B cell (primary cell): ENCODE measurements at regions not wholly inside any gene's neighbourhood (a gene's known extent, or its start where the extent isn't known, plus 50 kb on each side); places are given as distances from the start of the nearest gene placed in this dataset.
"Not testable (repeated sequence)": the region's sequence is repeated elsewhere in the genome, so short reads cannot be mapped to it uniquely, and the experiment has no call there.

ENCODE experiments used
- ATAC-seq: fragments of 200-7000 bp; cut with Tn5 transposase; one replicate; pipeline ENCODE4 v1.10.0; 2021; ENCODE audit warnings: low read depth, mild to moderate bottlenecking, moderate number of reproducible peaks, moderate library complexity
- CTCF ChIA-PET: fragments of 350-600 bp; sonication (Branson Sonifier 250); formaldehyde crosslinking; loops from one replicate; lab custom pipeline; 2021; ENCODE audit warnings: antibody characterized with exemption, inconsistent platforms; lab: Charles Lee
- POLR2A ChIA-PET: fragments of 350-600 bp; sonication (Branson Sonifier 250); formaldehyde crosslinking; loops from one replicate; lab custom pipeline; 2021; ENCODE audit warnings: antibody characterized with exemption; lab: Charles Lee
- DNase-seq: peaks from one replicate; pipeline ENCODE4 v3.0.0; 2013
- H2AFZ ChIP-seq: 2 replicates; pipeline ENCODE4 v1.6.1; 2012; ENCODE audit warnings: mild to moderate bottlenecking, low read depth, low read length; ENCODE audit not compliant: insufficient read depth, poor library complexity, severe bottlenecking
- H3K27ac ChIP-seq, 2 donors: 1 replicate in 1 of 2; 2 replicates in 1 of 2; pipeline ENCODE4 v1.5.1; 2012 to 2013; ENCODE audit warnings: low read length in 2 of 2, mild to moderate bottlenecking in 2 of 2, moderate library complexity in 1 of 2
- H3K27me3 ChIP-seq, 4 experiments: fragments of 200-600 bp in 1 of 4; sonication (generic) in 1 of 4; replicated peaks in 1 of 4; 1 replicate in 2 of 4; 2 replicates in 2 of 4; pipeline versions ENCODE4 v1.6.1 to v1.7.0; 2013 to 2016; ENCODE audit warnings: low read length in 3 of 4, mild to moderate bottlenecking in 2 of 4, mixed read lengths in 1 of 4, moderate library complexity in 1 of 4; ENCODE audit not compliant: insufficient read depth in 4 of 4, control insufficient read depth in 3 of 4; ENCODE audit errors: control extremely low read depth in 1 of 4
- H3K36me3 ChIP-seq, 2 experiments: replicated peaks in 1 of 2; 1 replicate in 1 of 2; 2 replicates in 1 of 2; pipeline versions ENCODE4 v1.6.1 to v1.7.1; 2013; ENCODE audit warnings: low read length in 1 of 2; ENCODE audit not compliant: insufficient read depth in 2 of 2, control insufficient read depth in 1 of 2; ENCODE audit errors: control extremely low read depth in 1 of 2, extremely low read depth in 1 of 2
- H3K4me1 ChIP-seq, 2 donors: fragments of 200-600 bp in 1 of 2; sonication (generic) in 1 of 2; 1 replicate in 1 of 2; 2 replicates in 1 of 2; pipeline versions ENCODE4 v1.5.1 to v1.6.1; 2013 to 2017; ENCODE audit warnings: low read length in 2 of 2; ENCODE audit not compliant: control insufficient read depth in 2 of 2, insufficient read depth in 2 of 2
- H3K4me2 ChIP-seq: replicated peaks from 2 replicates; pipeline ENCODE3; 2012; ENCODE audit warnings: mild to moderate bottlenecking, low read depth, low read length; ENCODE audit not compliant: poor library complexity, severe bottlenecking
- H3K4me3 ChIP-seq, 5 experiments: fragments of 200-600 bp in 1 of 5; sonication (generic) in 1 of 5; 1 replicate in 3 of 5; 2 replicates in 2 of 5; pipeline versions ENCODE4 v1.5.1 to v1.7.0; 2011 to 2016; ENCODE audit warnings: low read length in 4 of 5, mild to moderate bottlenecking in 4 of 5, low read depth in 2 of 5, control low read depth in 1 of 5, moderate library complexity in 1 of 5; ENCODE audit not compliant: insufficient read depth in 1 of 5; ENCODE audit errors: control extremely low read depth in 1 of 5, extremely low read depth in 1 of 5
- H3K79me2 ChIP-seq: fragments of 200-600 bp; sonication (generic); one replicate; pipeline ENCODE4 v1.6.0; 2016; ENCODE audit warnings: low read length; ENCODE audit not compliant: control insufficient read depth, insufficient read depth
- H3K9ac ChIP-seq: fragments of 200-600 bp; sonication (generic); 2 replicates; pipeline ENCODE4 v1.6.1; 2017; ENCODE audit warnings: mild to moderate bottlenecking, low read length, moderate library complexity
- H3K9me3 ChIP-seq, 3 donors: one replicate each; pipeline versions ENCODE4 v1.6.1 to v1.7.1; 2013; ENCODE audit warnings: low read length in 2 of 3; ENCODE audit not compliant: control insufficient read depth in 2 of 3, insufficient read depth in 1 of 3; ENCODE audit errors: control extremely low read depth in 1 of 3
- H4K20me1 ChIP-seq: 2 replicates; pipeline ENCODE4 v1.6.0; 2012; ENCODE audit warnings: mild to moderate bottlenecking, low read length; ENCODE audit not compliant: insufficient read depth, control insufficient read depth, poor library complexity, severe bottlenecking
- H3K27ac Mint-ChIP-seq: one replicate; pipeline ENCODE4 v1.8.0; 2021; ENCODE audit warnings: mixed read lengths
- H3K27me3 Mint-ChIP-seq: one replicate; pipeline ENCODE4 v1.8.0; 2021; ENCODE audit warnings: mixed read lengths
- H3K4me1 Mint-ChIP-seq: one replicate; pipeline ENCODE4 v1.8.0; 2021; ENCODE audit warnings: mixed read lengths
- H3K4me3 Mint-ChIP-seq: one replicate; pipeline ENCODE4 v1.8.0; 2021; ENCODE audit warnings: mixed read lengths
- H3K9me3 Mint-ChIP-seq: one replicate; pipeline ENCODE4 v1.8.0; 2022; ENCODE audit warnings: mixed read lengths; ENCODE audit not compliant: insufficient read depth
- EZH2 ChIP-seq: IDR thresholded peaks from 2 replicates; pipeline ENCODE4 v1.6.1; 2012; ENCODE audit warnings: borderline replicate concordance, low read depth, mild to moderate bottlenecking, moderate library complexity, low read length; ENCODE audit not compliant: insufficient read depth, poor library complexity, severe bottlenecking
- WGBS: methylation state at CpG from one replicate; pipeline ENCODE4 v1.1.5; 2013; ENCODE audit warnings: missing lambda C conversion rate; ENCODE audit not compliant: insufficient coverage; 5-methylcytosine and 5-hydroxymethylcytosine counted together
- intact Hi-C: fragments of 100-400 bp; cut with micrococcal nuclease; formaldehyde crosslinking; loops from one replicate; pipeline ENCODE4 v1.10.0; 2022
- TF ChIP-seq, protein P1 (sequence below): fragments of 200-600 bp; IDR thresholded peaks from one replicate; pipeline ENCODE4 v1.8.0; 2022; ENCODE audit warnings: antibody characterized with exemption, mild to moderate bottlenecking

DNA sequence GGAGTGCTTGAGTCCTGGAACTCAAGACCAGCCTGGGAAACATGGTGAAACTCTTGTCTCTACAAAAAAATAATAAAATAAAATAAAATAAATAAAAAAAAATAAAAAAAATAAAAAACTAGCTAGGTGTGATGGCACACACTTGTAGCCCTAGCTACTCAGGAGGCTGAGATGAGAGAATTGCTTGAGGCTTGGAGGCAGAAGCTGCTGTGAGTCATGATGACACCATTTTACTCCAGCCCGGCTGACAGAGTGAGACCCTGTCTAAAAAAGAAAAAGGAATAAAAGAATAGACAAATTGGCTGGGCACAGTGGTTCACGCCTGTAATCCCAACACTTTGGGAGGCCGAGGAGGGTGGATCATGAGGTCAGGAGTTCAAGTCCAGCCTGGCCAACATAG, 1168.9 kb downstream of the SLITRK5 start:
- WGBS, result no CpG with 5 or more reads among the region's 3 CpGs
- no peak overlapping the region for H2AFZ ChIP-seq
- H3K9me3 Mint-ChIP-seq, result no peaks in the 10 kb centered on the region
- H3K27ac ChIP-seq, result no peak overlapping the region
- H3K27me3 Mint-ChIP-seq, result no peaks in the 10 kb centered on the region
- no peak overlapping the region for H3K27ac Mint-ChIP-seq
- H3K27me3 ChIP-seq, result no peaks in the 10 kb centered on the region
- ATAC-seq (no peak), DNase-seq (no peak)
- POLR2A ChIA-PET, result no interaction called here
- no peak overlapping the region for H3K4me2 ChIP-seq
- no peak overlapping the region for H3K4me3 Mint-ChIP-seq
- H3K36me3 ChIP-seq, result no peaks in the 10 kb centered on the region
- peaks cover 0 to 1% (median 0%) of the 10 kb centered on the region in 3 donors for H3K9me3 ChIP-seq
- CTCF ChIA-PET, result no interaction called here
- no peak overlapping the region for H3K9ac ChIP-seq
- no peaks in the 10 kb centered on the region for H3K4me1 ChIP-seq
- TF ChIP-seq, protein P1, sequence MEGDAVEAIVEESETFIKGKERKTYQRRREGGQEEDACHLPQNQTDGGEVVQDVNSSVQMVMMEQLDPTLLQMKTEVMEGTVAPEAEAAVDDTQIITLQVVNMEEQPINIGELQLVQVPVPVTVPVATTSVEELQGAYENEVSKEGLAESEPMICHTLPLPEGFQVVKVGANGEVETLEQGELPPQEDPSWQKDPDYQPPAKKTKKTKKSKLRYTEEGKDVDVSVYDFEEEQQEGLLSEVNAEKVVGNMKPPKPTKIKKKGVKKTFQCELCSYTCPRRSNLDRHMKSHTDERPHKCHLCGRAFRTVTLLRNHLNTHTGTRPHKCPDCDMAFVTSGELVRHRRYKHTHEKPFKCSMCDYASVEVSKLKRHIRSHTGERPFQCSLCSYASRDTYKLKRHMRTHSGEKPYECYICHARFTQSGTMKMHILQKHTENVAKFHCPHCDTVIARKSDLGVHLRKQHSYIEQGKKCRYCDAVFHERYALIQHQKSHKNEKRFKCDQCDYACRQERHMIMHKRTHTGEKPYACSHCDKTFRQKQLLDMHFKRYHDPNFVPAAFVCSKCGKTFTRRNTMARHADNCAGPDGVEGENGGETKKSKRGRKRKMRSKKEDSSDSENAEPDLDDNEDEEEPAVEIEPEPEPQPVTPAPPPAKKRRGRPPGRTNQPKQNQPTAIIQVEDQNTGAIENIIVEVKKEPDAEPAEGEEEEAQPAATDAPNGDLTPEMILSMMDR, result no peak
- TF ChIP-seq EZH2, result no peak
- H3K4me3 ChIP-seq, result no peak overlapping the region
- no peaks in the 10 kb centered on the region for H3K79me2 ChIP-seq
- H3K4me1 Mint-ChIP-seq, result no peaks in the 10 kb centered on the region
- no peaks in the 10 kb centered on the region for H4K20me1 ChIP-seq
- intact Hi-C loops, result no loop called here

DNA sequence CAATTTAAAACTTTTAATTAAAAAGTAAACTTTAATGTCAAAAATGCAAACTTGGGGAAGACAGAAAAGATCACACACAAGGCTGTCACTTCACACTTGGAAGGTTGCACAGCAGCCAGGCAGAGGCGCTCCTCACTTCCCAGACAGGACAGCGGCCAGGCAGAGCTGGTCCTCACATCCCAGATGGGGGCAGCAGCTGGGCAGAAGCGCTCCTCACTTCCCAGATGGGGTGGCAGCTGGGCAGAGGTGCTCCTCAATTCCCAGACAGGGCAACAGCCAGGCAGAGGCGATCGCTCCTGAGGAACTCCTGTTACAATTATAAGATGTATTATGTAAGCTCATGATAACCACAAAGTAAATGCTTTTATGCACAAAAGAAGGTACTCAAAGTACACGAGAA, 1181.1 kb downstream of the SLITRK5 start:
- H3K4me3 Mint-ChIP-seq, H4K20me1 ChIP-seq, H3K27me3 Mint-ChIP-seq, H3K79me2 ChIP-seq, H3K4me2 ChIP-seq, ATAC-seq, H3K27ac Mint-ChIP-seq, H3K4me1 ChIP-seq, H3K27me3 ChIP-seq, intact Hi-C loops, DNase-seq, H3K9ac ChIP-seq, H3K9me3 ChIP-seq, POLR2A ChIA-PET, H3K4me1 Mint-ChIP-seq, CTCF ChIA-PET, H3K27ac ChIP-seq, H3K36me3 ChIP-seq, H3K4me3 ChIP-seq, H3K9me3 Mint-ChIP-seq, H2AFZ ChIP-seq: not testable (repeated sequence)
- 80% methylated on average over 2 of the region's 6 CpGs for WGBS
